ENCODE measurements at regions not wholly inside any gene's neighbourhood (a gene's known extent, or its start where the extent isn't known, plus 50 kb on each side); places are given as distances from the start of the nearest gene placed in this dataset.

DNA sequence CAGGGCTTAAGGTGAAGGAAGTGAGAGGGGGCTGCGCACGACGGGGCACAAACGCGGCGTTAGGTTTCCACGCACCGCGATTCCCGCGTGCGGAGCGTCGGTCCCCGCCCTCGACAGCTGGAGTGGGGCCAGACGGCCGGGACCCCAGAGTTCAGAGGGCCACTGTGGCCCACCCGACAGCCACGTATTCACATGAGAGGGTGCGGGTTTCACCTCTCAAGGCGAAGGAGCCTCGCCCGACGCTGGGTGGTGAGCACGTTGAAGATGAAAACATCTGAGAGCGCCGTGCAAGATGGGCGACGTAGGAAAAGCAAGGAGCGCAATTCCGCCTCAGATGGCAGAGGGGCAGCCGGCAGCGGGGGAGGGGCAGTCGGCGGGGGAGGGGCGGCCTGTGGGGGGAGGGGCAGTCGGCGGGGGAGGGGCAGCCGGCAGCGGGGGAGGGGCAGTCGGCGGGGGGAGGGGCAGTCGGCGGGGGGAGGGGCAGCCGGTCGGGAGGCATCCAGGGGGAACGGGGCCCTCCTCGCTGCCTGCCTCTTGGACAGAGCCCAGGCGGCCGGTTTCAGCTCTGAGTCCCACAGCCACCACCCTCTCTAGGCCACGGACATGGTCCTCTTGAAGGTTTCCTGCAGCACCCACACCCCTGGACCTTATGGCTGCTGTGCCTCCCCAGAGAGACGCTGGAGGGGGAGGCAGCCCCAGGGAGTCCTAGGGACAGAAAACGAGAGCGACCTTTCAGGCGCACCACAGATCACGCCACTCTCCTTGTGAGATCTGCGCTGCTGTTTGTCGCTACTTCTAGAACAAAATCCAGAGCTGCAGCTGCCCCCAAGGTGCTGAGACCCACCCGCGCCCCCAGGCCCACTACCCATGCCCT lies 113.7 kb downstream of the DLL1 start:
- TF ChIP-seq, protein P1, sequence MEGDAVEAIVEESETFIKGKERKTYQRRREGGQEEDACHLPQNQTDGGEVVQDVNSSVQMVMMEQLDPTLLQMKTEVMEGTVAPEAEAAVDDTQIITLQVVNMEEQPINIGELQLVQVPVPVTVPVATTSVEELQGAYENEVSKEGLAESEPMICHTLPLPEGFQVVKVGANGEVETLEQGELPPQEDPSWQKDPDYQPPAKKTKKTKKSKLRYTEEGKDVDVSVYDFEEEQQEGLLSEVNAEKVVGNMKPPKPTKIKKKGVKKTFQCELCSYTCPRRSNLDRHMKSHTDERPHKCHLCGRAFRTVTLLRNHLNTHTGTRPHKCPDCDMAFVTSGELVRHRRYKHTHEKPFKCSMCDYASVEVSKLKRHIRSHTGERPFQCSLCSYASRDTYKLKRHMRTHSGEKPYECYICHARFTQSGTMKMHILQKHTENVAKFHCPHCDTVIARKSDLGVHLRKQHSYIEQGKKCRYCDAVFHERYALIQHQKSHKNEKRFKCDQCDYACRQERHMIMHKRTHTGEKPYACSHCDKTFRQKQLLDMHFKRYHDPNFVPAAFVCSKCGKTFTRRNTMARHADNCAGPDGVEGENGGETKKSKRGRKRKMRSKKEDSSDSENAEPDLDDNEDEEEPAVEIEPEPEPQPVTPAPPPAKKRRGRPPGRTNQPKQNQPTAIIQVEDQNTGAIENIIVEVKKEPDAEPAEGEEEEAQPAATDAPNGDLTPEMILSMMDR (IDR thresholded peaks at IDR 0.05) = no peak
- no peak for TF ChIP-seq POLR2AphosphoS5 (IDR thresholded peaks at IDR 0.05)
- no peak for TF ChIP-seq POLR2A (IDR thresholded peaks at IDR 0.05)

Data from gastroesophageal sphincter (tissue), 3 donors.